Smooth muscle cell (in vitro differentiated cells): ENCODE measurements at regions not wholly inside any gene's neighbourhood (a gene's known extent, or its start where the extent isn't known, plus 50 kb on each side); places are given as distances from the start of the nearest gene placed in this dataset.
"Not testable (repeated sequence)": the region's sequence is repeated elsewhere in the genome, so short reads cannot be mapped to it uniquely, and the experiment has no call there.

Experiments used
- DNase-seq: peaks from one replicate; lab custom pipeline; 2025; ENCODE audit not compliant: unreplicated experiment; lab: John Stamatoyannopoulos, UW
- H2AFZ ChIP-seq: fragments of 200-600 bp; sonication (generic); 2 replicates; pipeline ENCODE4 v1.6.0; 2016; ENCODE audit warnings: antibody characterized with exemption, low read depth, mild to moderate bottlenecking
- H3F3A ChIP-seq: fragments of 200-600 bp; sonication (generic); 2 replicates; pipeline ENCODE4 v1.6.0; 2017; ENCODE audit warnings: antibody characterized with exemption, low read depth
- H3K27ac ChIP-seq: fragments of 200-600 bp; sonication (generic); 2 replicates; pipeline ENCODE4 v1.5.1; 2016; ENCODE audit warnings: low read depth, mild to moderate bottlenecking
- H3K27me3 ChIP-seq: fragments of 200-600 bp; sonication (generic); 2 replicates; pipeline ENCODE4 v1.6.1; 2016; ENCODE audit warnings: low read depth, mild to moderate bottlenecking
- H3K36me3 ChIP-seq: fragments of 200-600 bp; sonication (generic); 2 replicates; pipeline ENCODE4 v1.5.1; 2016; ENCODE audit warnings: low read depth
- H3K4me1 ChIP-seq: fragments of 200-600 bp; sonication (generic); 2 replicates; pipeline ENCODE4 v1.5.1; 2016; ENCODE audit warnings: low read depth
- H3K4me2 ChIP-seq: fragments of 200-600 bp; sonication (generic); 2 replicates; pipeline ENCODE4 v1.6.0; 2016; ENCODE audit warnings: mild to moderate bottlenecking
- H3K4me3 ChIP-seq: fragments of 200-600 bp; sonication (generic); 2 replicates; pipeline ENCODE4 v1.5.1; 2016; ENCODE audit warnings: mild to moderate bottlenecking
- H3K79me2 ChIP-seq: fragments of 200-600 bp; sonication (generic); 2 replicates; pipeline ENCODE4 v1.6.0; 2016; ENCODE audit warnings: low read depth, mild to moderate bottlenecking
- H3K9ac ChIP-seq: fragments of 200-600 bp; sonication (generic); 2 replicates; pipeline ENCODE4 v1.6.0; 2016; ENCODE audit warnings: low read depth
- H3K9me3 ChIP-seq: fragments of 200-600 bp; sonication (generic); replicated peaks from 2 replicates; pipeline ENCODE4 v1.5.1; 2016; ENCODE audit warnings: low read depth
- H4K20me1 ChIP-seq: fragments of 200-600 bp; sonication (generic); 2 replicates; pipeline ENCODE4 v1.6.0; 2016; ENCODE audit warnings: low read depth
- CTCF ChIP-seq: fragments of 200-600 bp; sonication (generic); IDR thresholded peaks from 2 replicates; pipeline ENCODE4 v1.5.1; 2017; ENCODE audit warnings: borderline replicate concordance, mild to moderate bottlenecking, antibody characterized with exemption; ENCODE audit not compliant: insufficient read depth, poor library complexity, severe bottlenecking
- WGBS: methylation state at CpG from one replicate; pipeline ENCODE4 v1.1.7; 2016; ENCODE audit warnings: low lambda C conversion rate; 5-methylcytosine and 5-hydroxymethylcytosine counted together

GRCh38 chr2:234172532-234172931 is 122.0 kb downstream of the SPP2 start:
- Histone ChIP-seq H3K27ac (no peak overlapping the region), H3K4me3 (no peak overlapping the region), H3K36me3 (no peaks in the 10 kb centered on the region), H3K4me2 (peak overlapping the region; percentile 44), H4K20me1 (no peaks in the 10 kb centered on the region), H3K4me1 (peaks cover 17% of the 10 kb centered on the region), H3K79me2 (no peaks in the 10 kb centered on the region), H3K9me3 (no peaks in the 10 kb centered on the region), H3K27me3 (no peaks in the 10 kb centered on the region), H3F3A (no peaks in the 10 kb centered on the region), H2AFZ (peak overlapping the region; percentile 15), H3K9ac (no peak overlapping the region)
- 61% methylated on average over 4 of the region's 4 CpGs for WGBS
- TF ChIP-seq CTCF = no peak
- DNase-seq = no peak

- H3K4me2 ChIP-seq = peak overlapping the region; percentile 44
- no peaks in the 10 kb centered on the region for H3K27me3 ChIP-seq
- H3K9me3 ChIP-seq = no peaks in the 10 kb centered on the region
- H3K4me1 ChIP-seq = peaks cover 17% of the 10 kb centered on the region
- H3K27ac ChIP-seq = no peak overlapping the region
- H2AFZ ChIP-seq = peak overlapping the region; percentile 15
- no peak overlapping the region for H3K4me3 ChIP-seq
- no peak for DNase-seq
- no peak for TF ChIP-seq CTCF
- no peaks in the 10 kb centered on the region for H4K20me1 ChIP-seq
- H3K9ac ChIP-seq = no peak overlapping the region
- H3K79me2 ChIP-seq = no peaks in the 10 kb centered on the region
- H3K36me3 ChIP-seq = no peaks in the 10 kb centered on the region
- H3F3A ChIP-seq = no peaks in the 10 kb centered on the region
- 54% methylated on average over 10 of the region's 10 CpGs for WGBS
These were observed 121.6 kb downstream of the SPP2 start for GRCh38 chr2:234172066-234172465.

- Histone ChIP-seq H3K36me3 (no peaks in the 10 kb centered on the region), H3K27ac (no peak overlapping the region), H3K79me2 (no peaks in the 10 kb centered on the region), H4K20me1 (no peaks in the 10 kb centered on the region), H3K9ac (no peak overlapping the region), H3K4me1 (peaks cover 17% of the 10 kb centered on the region), H2AFZ (no peak overlapping the region), H3K4me3 (no peak overlapping the region), H3K4me2 (peak overlapping the region; percentile 44), H3K27me3 (no peaks in the 10 kb centered on the region), H3F3A (no peaks in the 10 kb centered on the region), H3K9me3 (no peaks in the 10 kb centered on the region)
- 96% methylated on average over 14 of the region's 14 CpGs for WGBS
- no peak for DNase-seq
- no peak for TF ChIP-seq CTCF
These were observed 121.2 kb downstream of the SPP2 start for GRCh38 chr2:234171666-234172065.

GRCh38 chr2:234169674-234170073 is 119.2 kb downstream of the SPP2 start:
- Histone ChIP-seq H3K36me3 (no peaks in the 10 kb centered on the region), H4K20me1 (no peaks in the 10 kb centered on the region), H3K27ac (no peak overlapping the region), H3F3A (no peaks in the 10 kb centered on the region), H3K4me1 (peaks cover 17% of the 10 kb centered on the region), H3K4me3 (no peak overlapping the region), H3K27me3 (no peaks in the 10 kb centered on the region), H3K9me3 (no peaks in the 10 kb centered on the region), H3K79me2 (no peaks in the 10 kb centered on the region), H3K4me2 (peak overlapping the region; percentile 31), H2AFZ (no peak overlapping the region), H3K9ac (no peak overlapping the region)
- 100% methylated on average over 1 of the region's 1 CpG for WGBS
- DNase-seq = no peak
- TF ChIP-seq CTCF = no peak

- Histone ChIP-seq H3K4me1 (peaks cover 17% of the 10 kb centered on the region), H3K4me2 (peak overlapping the region; percentile 31)
- H3K79me2 ChIP-seq, H3K27me3 ChIP-seq, H4K20me1 ChIP-seq, H3K9ac ChIP-seq, H3K36me3 ChIP-seq, DNase-seq, H2AFZ ChIP-seq, H3K9me3 ChIP-seq, H3K4me3 ChIP-seq, H3K27ac ChIP-seq, H3F3A ChIP-seq: not testable (repeated sequence)
- WGBS = 51% methylated on average over 8 of the region's 8 CpGs
These were observed 118.4 kb downstream of the SPP2 start for GRCh38 chr2:234168605-234169570.
